MCF 10A (cell line): ENCODE measurements at regions not wholly inside any gene's neighbourhood (a gene's known extent, or its start where the extent isn't known, plus 50 kb on each side); places are given as distances from the start of the nearest gene placed in this dataset. TPM values are rescaled to one million over a fixed set of nuclear protein-coding genes. Genes with fewer than 3 reads are reported as not detected.

Experiments used
- BruUV-seq: library from RNA; stranded (reverse); fragments of 400-500 nt; replicated peaks from 2 replicates; lab custom pipeline; 2021; lab: Mats Ljungman, UMichigan
- CTCF ChIA-PET: fragments of 300-600 bp; sonication (Branson Sonifier 250); formaldehyde crosslinking; extraction: SDS; loops from one replicate; lab custom pipeline; 2021; ENCODE audit warnings: antibody characterized with exemption, inconsistent platforms; lab: Yijun Ruan, JAX
- POLR2A ChIA-PET: fragments of 300-600, 350-650 bp; sonication (Branson Sonifier 250); formaldehyde crosslinking; extraction: SDS; loops from one replicate; lab custom pipeline; 2020; ENCODE audit warnings: antibody characterized with exemption, inconsistent platforms; lab: Yijun Ruan, JAX
- DNase-seq: peaks from one replicate; pipeline ENCODE4 v3.0.0-alpha.2; 2018; ENCODE audit not compliant: unreplicated experiment
- H3K27ac Mint-ChIP-seq: one replicate; pipeline ENCODE4 v1.8.0; 2022; ENCODE audit warnings: mild to moderate bottlenecking, low read depth, mixed read lengths; ENCODE audit not compliant: unreplicated experiment
- H3K27me3 Mint-ChIP-seq: one replicate; pipeline ENCODE4 v1.8.0; 2022; ENCODE audit warnings: mixed read lengths; ENCODE audit not compliant: insufficient read depth, unreplicated experiment
- H3K36me3 Mint-ChIP-seq: one replicate; pipeline ENCODE4 v1.8.0; 2022; ENCODE audit warnings: mild to moderate bottlenecking, moderate library complexity, mixed read lengths; ENCODE audit not compliant: insufficient read depth, unreplicated experiment
- H3K4me1 Mint-ChIP-seq: one replicate; pipeline ENCODE4 v1.8.0; 2022; ENCODE audit warnings: mixed read lengths; ENCODE audit not compliant: insufficient read depth, unreplicated experiment
- H3K4me3 Mint-ChIP-seq: one replicate; pipeline ENCODE4 v1.8.0; 2022; ENCODE audit warnings: mild to moderate bottlenecking, moderate library complexity, mixed read lengths; ENCODE audit not compliant: unreplicated experiment
- H3K9me3 Mint-ChIP-seq: one replicate; pipeline ENCODE4 v1.8.0; 2022; ENCODE audit warnings: mixed read lengths; ENCODE audit not compliant: unreplicated experiment
- CTCF ChIP-seq: fragments of 200-600 bp; IDR thresholded peaks from one replicate; pipeline ENCODE4 v1.8.0; 2022; ENCODE audit warnings: antibody characterized with exemption, mild to moderate bottlenecking; ENCODE audit not compliant: unreplicated experiment
- intact Hi-C: fragments of 100-400 bp; cut with micrococcal nuclease; formaldehyde crosslinking; loops from 2 replicates; pipeline ENCODE4 v1.14.1; 2022
- microRNA-seq: library from miRNA; unstranded; fragments of <30 nt; microRNA quantifications from one replicate; pipeline ENCODE4 v1.2.0, GENCODE V29; 2022

DNA sequence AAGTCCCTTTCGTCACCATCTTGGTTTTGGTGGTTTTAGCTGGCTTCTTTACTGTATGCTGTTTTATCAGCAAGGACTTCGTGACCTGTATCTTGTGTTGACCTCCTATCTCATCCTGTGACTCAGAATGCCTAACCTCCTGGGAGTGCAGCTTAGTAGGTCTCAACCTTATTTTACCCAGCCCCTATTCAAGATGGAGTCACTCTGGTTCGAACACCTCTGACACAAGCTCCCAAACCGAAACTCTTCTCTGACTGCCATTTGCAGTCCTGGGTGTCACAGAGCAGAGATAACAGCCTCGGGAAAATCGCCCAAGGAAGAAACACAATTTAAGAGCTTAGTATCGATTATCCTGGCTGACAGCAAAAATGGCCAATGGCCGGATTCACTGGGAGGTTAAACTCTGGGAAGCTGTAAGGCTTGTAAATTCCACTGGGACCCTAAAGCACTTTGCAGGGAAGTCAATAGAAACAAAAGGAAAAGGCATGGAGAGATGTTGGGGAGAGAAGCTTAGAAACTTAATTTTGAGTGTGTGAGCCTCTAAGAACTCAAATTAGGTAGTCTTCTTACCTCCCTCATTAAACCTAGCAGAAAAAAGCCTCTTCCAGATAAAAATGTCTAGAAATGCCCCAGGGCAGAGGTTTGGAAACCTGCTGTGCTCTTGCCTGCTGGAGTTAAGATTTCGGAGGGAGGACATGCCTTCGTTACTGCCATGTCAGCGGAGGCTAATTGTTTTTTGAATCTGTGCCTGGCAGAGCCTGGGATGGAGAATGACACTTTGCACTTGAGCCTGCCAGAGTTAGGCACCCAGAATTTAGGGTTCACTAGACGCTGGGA lies 56.5 kb upstream of the RPH3A start:
- CTCF ChIA-PET = no interaction called here
- POLR2A ChIA-PET = no interaction called here
- DNase-seq = no peak
- no peak for TF ChIP-seq CTCF
- Mint-ChIP-seq H3K27me3 (peaks cover 41% of the 10 kb centered on the region), H3K4me1 (no peaks in the 10 kb centered on the region), H3K27ac (no peak overlapping the region), H3K36me3 (no peaks in the 10 kb centered on the region), H3K4me3 (no peak overlapping the region), H3K9me3 (no peaks in the 10 kb centered on the region)
- intact Hi-C loops = no loop called here
- BruUV-seq = no TSS peak

DNA sequence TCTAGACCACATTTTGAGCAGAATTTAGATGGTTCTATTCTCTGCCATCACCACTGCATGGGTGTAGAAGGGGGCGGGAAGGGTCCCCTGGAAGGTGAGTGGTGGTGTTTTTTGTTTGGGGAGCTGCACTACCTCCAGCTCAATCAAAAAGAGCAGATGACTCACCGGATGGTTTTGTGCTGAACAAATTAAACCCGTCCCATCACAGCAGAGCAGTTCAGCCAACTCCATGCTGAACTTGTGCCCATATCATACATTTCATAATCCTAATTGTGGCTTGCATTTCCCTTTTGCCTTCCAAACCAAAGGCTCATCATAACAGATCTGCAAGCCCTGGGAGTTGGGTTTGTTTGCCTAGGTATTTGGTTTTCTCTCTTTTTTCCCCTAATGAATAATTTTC lies 53.0 kb upstream of the RPH3A start:
- H3K4me3 Mint-ChIP-seq = no peak overlapping the region
- no TSS peak for BruUV-seq
- H3K9me3 Mint-ChIP-seq = no peaks in the 10 kb centered on the region
- H3K27me3 Mint-ChIP-seq = peaks cover 63% of the 10 kb centered on the region
- no peaks in the 10 kb centered on the region for H3K4me1 Mint-ChIP-seq
- H3K36me3 Mint-ChIP-seq = no peaks in the 10 kb centered on the region
- H3K27ac Mint-ChIP-seq = no peak overlapping the region
- ChIA-PET POLR2A (no interaction called here), CTCF (no interaction called here)
- peak; percentile 14 for DNase-seq
- TF ChIP-seq CTCF = no peak
- intact Hi-C loops = no loop called here

GRCh38 chr12:112740387-112740934 lies 51.1 kb upstream of the RPH3A start:
- no peak for DNase-seq
- no peak for TF ChIP-seq CTCF
- ChIA-PET POLR2A (no interaction called here), CTCF (no interaction called here)
- Mint-ChIP-seq H3K27ac (no peak overlapping the region), H3K27me3 (peaks cover 69% of the 10 kb centered on the region), H3K36me3 (no peaks in the 10 kb centered on the region), H3K4me1 (no peaks in the 10 kb centered on the region), H3K4me3 (no peak overlapping the region), H3K9me3 (no peaks in the 10 kb centered on the region)
- BruUV-seq = no TSS peak
- intact Hi-C loops = no loop called here

DNA sequence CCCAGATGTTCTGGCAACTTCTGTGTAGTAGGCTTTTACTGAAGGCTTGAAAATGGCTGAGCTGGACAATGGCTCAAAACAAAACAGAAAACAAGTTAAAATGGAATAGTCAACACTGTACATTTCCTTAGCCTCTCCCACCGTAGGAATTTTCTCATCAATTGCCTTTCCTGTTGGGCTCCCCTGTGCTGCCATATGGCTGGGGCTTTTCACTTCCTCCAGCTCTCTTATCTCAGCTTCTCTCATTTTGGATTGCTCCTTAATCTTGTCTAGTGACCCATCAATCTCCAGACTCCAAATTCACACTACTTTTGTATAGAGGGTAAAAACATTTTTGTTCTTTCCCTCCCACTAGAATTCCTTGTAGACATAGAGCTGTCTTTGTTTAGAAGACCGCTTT lies 50.4 kb upstream of the RPH3A start:
- no peak overlapping the region for H3K4me3 Mint-ChIP-seq
- no TSS peak for BruUV-seq
- H3K4me1 Mint-ChIP-seq = no peaks in the 10 kb centered on the region
- DNase-seq = no peak
- TF ChIP-seq CTCF = no peak
- no peaks in the 10 kb centered on the region for H3K36me3 Mint-ChIP-seq
- ChIA-PET CTCF (interaction anchor here (0.6 kb wide), 1 partner anchor 1197 kb away, joined by 3 read pairs; no protein-coding TSS in a partner anchor), POLR2A (no interaction called here)
- H3K27ac Mint-ChIP-seq = no peak overlapping the region
- H3K27me3 Mint-ChIP-seq = peaks cover 69% of the 10 kb centered on the region
- intact Hi-C loops = no loop called here
- no peaks in the 10 kb centered on the region for H3K9me3 Mint-ChIP-seq

Small RNA genes lying in the stretch of these regions (microRNA-seq; reads per million reads assigned to microRNA genes)
- gene MIR1302-1 = not detected
